NB4 (cell line): ENCODE measurements at regions not wholly inside any gene's neighbourhood (a gene's known extent, or its start where the extent isn't known, plus 50 kb on each side); places are given as distances from the start of the nearest gene placed in this dataset.
A peak's percentile ranks its signal among the peaks of the same experiment; 100 is the strongest.

Source experiments
- DNase-seq: peaks from one replicate; pipeline ENCODE4 v3.0.0; 2010; ENCODE audit warnings: low read depth
- H3K4me3 ChIP-seq: one replicate; pipeline ENCODE4 v1.5.1; 2011; ENCODE audit warnings: mild to moderate bottlenecking, low read depth, low read length, moderate library complexity
- MYC ChIP-seq: IDR thresholded peaks from 2 replicates; pipeline ENCODE4 v1.6.1; 2011; ENCODE audit warnings: low read depth, low read length
- POLR2A ChIP-seq: IDR thresholded peaks from 2 replicates; pipeline ENCODE4 v1.6.1; 2011; ENCODE audit warnings: mild to moderate bottlenecking; ENCODE audit not compliant: insufficient read length; ENCODE audit errors: extremely low read depth
- TF ChIP-seq, protein P1 (sequence below): IDR thresholded peaks from one replicate; pipeline ENCODE4 v1.5.1; 2012; ENCODE audit warnings: low read depth, low read length
- TF ChIP-seq, protein P2 (sequence below): IDR thresholded peaks from 2 replicates; pipeline ENCODE4 v1.6.1; 2011; ENCODE audit warnings: low read depth, low read length

DNA sequence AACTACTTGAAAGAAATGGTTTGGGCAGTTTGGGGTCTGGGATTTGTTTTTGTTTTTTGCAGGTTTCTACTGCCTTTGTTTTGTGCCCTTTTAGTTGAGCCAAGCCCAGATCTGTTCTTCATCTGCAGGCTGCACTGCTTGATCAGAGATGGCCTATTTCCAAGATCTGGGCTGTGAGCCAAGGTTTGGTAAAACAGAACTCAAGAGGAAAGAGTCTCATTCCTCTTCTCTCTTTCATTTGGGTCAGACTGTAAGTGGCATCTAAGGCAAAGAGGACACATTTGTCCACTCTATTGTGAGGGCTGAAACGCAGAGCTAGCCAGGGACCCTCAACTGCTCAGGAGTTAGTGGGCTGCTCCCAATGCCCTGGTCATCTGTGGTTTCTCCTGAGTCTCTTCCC lies 104.4 kb upstream of the UBE3A start:
- H3K4me3 ChIP-seq: no peak overlapping the region
- TF ChIP-seq, protein P1, sequence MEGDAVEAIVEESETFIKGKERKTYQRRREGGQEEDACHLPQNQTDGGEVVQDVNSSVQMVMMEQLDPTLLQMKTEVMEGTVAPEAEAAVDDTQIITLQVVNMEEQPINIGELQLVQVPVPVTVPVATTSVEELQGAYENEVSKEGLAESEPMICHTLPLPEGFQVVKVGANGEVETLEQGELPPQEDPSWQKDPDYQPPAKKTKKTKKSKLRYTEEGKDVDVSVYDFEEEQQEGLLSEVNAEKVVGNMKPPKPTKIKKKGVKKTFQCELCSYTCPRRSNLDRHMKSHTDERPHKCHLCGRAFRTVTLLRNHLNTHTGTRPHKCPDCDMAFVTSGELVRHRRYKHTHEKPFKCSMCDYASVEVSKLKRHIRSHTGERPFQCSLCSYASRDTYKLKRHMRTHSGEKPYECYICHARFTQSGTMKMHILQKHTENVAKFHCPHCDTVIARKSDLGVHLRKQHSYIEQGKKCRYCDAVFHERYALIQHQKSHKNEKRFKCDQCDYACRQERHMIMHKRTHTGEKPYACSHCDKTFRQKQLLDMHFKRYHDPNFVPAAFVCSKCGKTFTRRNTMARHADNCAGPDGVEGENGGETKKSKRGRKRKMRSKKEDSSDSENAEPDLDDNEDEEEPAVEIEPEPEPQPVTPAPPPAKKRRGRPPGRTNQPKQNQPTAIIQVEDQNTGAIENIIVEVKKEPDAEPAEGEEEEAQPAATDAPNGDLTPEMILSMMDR: no peak
- no peak for TF ChIP-seq MYC
- TF ChIP-seq POLR2A: no peak
- TF ChIP-seq, protein P2, sequence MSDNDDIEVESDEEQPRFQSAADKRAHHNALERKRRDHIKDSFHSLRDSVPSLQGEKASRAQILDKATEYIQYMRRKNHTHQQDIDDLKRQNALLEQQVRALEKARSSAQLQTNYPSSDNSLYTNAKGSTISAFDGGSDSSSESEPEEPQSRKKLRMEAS: no peak
- DNase-seq: no peak

DNA sequence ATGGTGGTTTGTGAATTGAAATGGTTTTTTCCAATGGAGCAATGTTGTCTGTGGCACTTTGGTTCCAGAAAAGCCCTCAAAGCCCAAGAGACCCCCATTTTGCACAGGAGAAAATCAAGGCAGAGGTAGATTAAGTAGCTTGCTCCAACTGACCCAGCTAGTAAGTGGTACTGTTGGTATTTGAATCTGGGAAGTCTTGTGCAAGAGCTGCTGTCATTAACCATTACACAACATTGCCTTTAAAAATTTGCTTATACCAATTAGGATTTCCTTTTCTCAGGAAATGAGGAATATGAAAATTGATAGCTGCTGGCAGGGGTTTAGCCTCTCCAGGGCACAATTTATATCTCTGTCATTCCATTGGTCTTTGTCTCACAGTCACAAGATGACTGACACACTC lies 102.4 kb upstream of the UBE3A start:
- H3K4me3 ChIP-seq: no peak overlapping the region
- DNase-seq: no peak
- no peak for TF ChIP-seq POLR2A
- no peak for TF ChIP-seq MYC
- TF ChIP-seq, protein P2: no peak
- TF ChIP-seq, protein P1: no peak

DNA sequence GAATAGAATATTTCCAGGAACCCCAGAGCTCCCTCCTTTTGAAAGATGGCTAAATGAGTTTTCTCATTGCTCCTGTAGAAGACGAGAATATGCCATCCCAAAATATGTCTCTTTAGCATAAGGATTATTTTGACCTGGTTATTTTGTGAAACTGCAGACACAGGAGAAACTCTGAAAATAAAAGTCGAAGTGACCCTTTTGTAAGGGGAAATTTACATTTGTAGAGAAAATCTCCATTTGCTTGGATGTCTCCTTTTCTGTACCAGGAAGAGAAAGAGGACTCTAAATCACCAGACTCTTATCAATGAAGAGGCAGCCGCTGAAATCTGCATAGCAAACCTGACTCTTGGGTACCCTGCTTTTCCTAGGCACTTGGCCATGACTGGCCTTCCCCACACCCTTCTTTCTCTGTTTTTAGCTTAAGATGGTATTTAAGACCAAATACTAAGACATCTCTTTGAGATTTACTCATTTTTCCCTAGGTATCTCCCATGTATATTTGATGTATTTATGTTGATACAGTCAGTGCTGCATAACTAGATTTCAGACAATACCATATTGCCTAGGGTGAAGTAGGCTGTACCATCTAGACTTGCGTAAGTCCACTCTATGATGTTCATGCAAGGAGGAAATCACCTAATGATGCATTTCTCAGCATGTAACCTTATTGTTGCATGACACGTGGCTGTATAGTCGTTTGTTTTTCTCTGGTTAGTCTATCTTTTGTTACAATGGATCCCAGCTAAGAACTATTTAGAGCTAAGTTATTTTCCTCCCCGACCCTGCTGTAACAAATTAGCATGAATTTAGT lies 98.2 kb upstream of the UBE3A start:
- no peak for TF ChIP-seq POLR2A
- TF ChIP-seq, protein P1: no peak
- TF ChIP-seq, protein P2: no peak
- no peak for TF ChIP-seq MYC
- no peak overlapping the region for H3K4me3 ChIP-seq
- DNase-seq: no peak

DNA sequence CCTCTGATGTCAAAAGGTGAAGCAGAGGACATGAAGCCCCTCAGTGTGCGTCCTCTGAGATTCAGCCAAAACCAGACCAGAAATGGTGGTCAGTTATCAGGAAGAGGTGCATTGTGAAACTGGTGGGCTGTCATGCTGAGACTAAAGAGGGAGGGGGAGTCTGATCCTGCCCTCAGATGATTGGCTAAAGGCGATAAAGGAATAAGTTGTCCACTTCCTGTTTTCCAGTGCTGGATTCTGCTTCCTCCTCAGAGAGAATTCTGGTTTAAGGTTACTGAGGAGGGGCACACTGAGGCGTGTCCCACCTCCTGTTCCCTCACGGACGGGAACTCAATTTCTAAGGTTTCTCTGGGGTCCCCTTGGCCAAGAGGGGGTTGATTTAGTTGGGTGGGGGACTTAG lies 97.0 kb upstream of the UBE3A start:
- TF ChIP-seq, protein P2: no peak
- TF ChIP-seq MYC (no peak), POLR2A (no peak)
- TF ChIP-seq, protein P1: no peak
- H3K4me3 ChIP-seq: no peak overlapping the region
- peak; percentile 2 for DNase-seq

DNA sequence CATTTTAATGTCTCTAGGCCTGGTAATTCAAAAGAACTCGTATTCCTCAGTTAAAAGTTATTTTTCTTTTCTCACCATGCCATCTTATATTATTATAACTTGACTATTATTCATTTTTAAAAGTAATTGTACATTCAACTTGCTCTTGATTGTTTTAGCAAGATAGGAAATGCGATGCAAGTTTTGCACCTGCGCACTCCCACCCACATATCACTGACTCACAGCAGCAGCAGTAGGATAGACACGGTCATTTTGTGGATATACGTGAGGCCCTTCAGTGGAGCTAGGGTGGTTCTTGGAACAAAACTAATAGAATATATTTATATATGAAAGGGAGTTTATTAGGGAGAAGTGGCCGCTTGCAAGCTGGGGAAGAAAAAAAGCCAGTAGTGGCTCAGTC lies 95.5 kb upstream of the UBE3A start:
- TF ChIP-seq, protein P2: no peak
- TF ChIP-seq, protein P1: no peak
- no peak for TF ChIP-seq MYC
- TF ChIP-seq POLR2A: no peak
- no peak overlapping the region for H3K4me3 ChIP-seq
- no peak for DNase-seq
